CD4-positive, alpha-beta T cell (primary cell): ENCODE measurements at regions not wholly inside any gene's neighbourhood (a gene's known extent, or its start where the extent isn't known, plus 50 kb on each side); places are given as distances from the start of the nearest gene placed in this dataset.

Experiments
- ATAC-seq: fragments of 200-7000 bp; cut with Tn5 transposase; one replicate; pipeline ENCODE4 v1.10.0; 2022; ENCODE audit warnings: mild to moderate bottlenecking; ENCODE audit not compliant: poor library complexity
- CTCF ChIA-PET: fragments of 350-600 bp; sonication (Branson Sonifier 250); formaldehyde crosslinking; loops from one replicate; lab custom pipeline; 2021; ENCODE audit warnings: antibody characterized with exemption, inconsistent platforms; lab: Charles Lee
- POLR2A ChIA-PET: fragments of 350-600 bp; sonication (Branson Sonifier 250); formaldehyde crosslinking; loops from one replicate; lab custom pipeline; 2021; ENCODE audit warnings: antibody characterized with exemption, inconsistent platforms; lab: Charles Lee
- DNase-seq, 14 experiments: peaks; one replicate each; pipeline ENCODE4 v3.0.0-alpha.2; 2013 to 2020; ENCODE audit warnings: mixed read lengths in 2 of 14
- H3K27ac ChIP-seq, 2 donors: one replicate each; pipeline versions ENCODE4 v1.5.1 to v1.7.0; 2013; ENCODE audit warnings: low read length in 2 of 2, low read depth in 1 of 2, mild to moderate bottlenecking in 1 of 2
- H3K27me3 ChIP-seq, 2 experiments: 1 replicate in 1 of 2; 2 replicates in 1 of 2; pipeline versions ENCODE4 v1.6.1 to v1.7.0; 2013; ENCODE audit warnings: low read length in 2 of 2, control low read depth in 1 of 2, mild to moderate bottlenecking in 1 of 2, moderate library complexity in 1 of 2; ENCODE audit not compliant: insufficient read depth in 2 of 2, control insufficient read depth in 1 of 2
- H3K36me3 ChIP-seq: one replicate; pipeline ENCODE4 v1.6.1; 2013; ENCODE audit warnings: low read length, control low read depth; ENCODE audit not compliant: insufficient read depth
- H3K4me1 ChIP-seq: one replicate; pipeline ENCODE4 v1.6.1; 2013; ENCODE audit warnings: low read length, control low read depth; ENCODE audit not compliant: insufficient read depth
- H3K4me3 ChIP-seq: one replicate; pipeline ENCODE4 v1.5.1; 2013; ENCODE audit warnings: mild to moderate bottlenecking, low read length, moderate library complexity
- H3K9me3 ChIP-seq, 2 experiments: 1 replicate in 1 of 2; 2 replicates in 1 of 2; pipeline versions ENCODE4 v1.6.1 to v1.7.0; 2013; ENCODE audit warnings: low read length in 2 of 2, mild to moderate bottlenecking in 2 of 2, control low read depth in 1 of 2, moderate library complexity in 1 of 2; ENCODE audit not compliant: control insufficient read depth in 1 of 2, insufficient read depth in 1 of 2
- H3K27ac Mint-ChIP-seq: one replicate; pipeline ENCODE4 v1.8.0; 2020; ENCODE audit warnings: mixed read lengths
- H3K27me3 Mint-ChIP-seq: one replicate; pipeline ENCODE4 v1.8.0; 2021; ENCODE audit warnings: mixed read lengths
- H3K36me3 Mint-ChIP-seq: one replicate; pipeline ENCODE4 v1.8.0; 2021; ENCODE audit warnings: low read depth, mixed read lengths
- H3K4me1 Mint-ChIP-seq: one replicate; pipeline ENCODE4 v1.8.0; 2021; ENCODE audit warnings: low read depth, mixed read lengths
- H3K4me3 Mint-ChIP-seq: one replicate; pipeline ENCODE4 v1.8.0; 2020; ENCODE audit warnings: mild to moderate bottlenecking, mixed read lengths
- H3K9me3 Mint-ChIP-seq: one replicate; pipeline ENCODE4 v1.8.0; 2020; ENCODE audit warnings: mixed read lengths
- CTCF ChIP-seq: fragments of 200-600 bp; IDR thresholded peaks from one replicate; pipeline ENCODE4 v1.8.0; 2022; ENCODE audit warnings: antibody characterized with exemption, mild to moderate bottlenecking
- intact Hi-C, 2 experiments: fragments of 100-400 bp; cut with DNase I in 1 of 2; cut with micrococcal nuclease in 1 of 2; formaldehyde crosslinking; loops; one replicate each; pipeline versions ENCODE4 v1.15.1 to v1.9.0; 2023 to 2025; cut with DNase I, micrococcal nuclease

GRCh38 chr9:82670000-82670399 lies 392.9 kb downstream of the RASEF start:
- ATAC-seq (no peak), DNase-seq (no peak)
- intact Hi-C loops: no loop called here
- Histone ChIP-seq H3K27me3 (no peaks in the 10 kb centered on the region), H3K9me3 (no peaks in the 10 kb centered on the region), H3K27ac (no peak overlapping the region), H3K4me1 (no peaks in the 10 kb centered on the region), H3K36me3 (no peaks in the 10 kb centered on the region), H3K4me3 (no peak overlapping the region)
- no peak overlapping the region for H3K4me3 Mint-ChIP-seq
- H3K36me3 Mint-ChIP-seq: no peaks in the 10 kb centered on the region
- CTCF ChIA-PET: no interaction called here
- H3K4me1 Mint-ChIP-seq: no peaks in the 10 kb centered on the region
- POLR2A ChIA-PET: no interaction called here
- H3K27ac Mint-ChIP-seq: no peak overlapping the region
- no peak for TF ChIP-seq CTCF
- H3K27me3 Mint-ChIP-seq: no peaks in the 10 kb centered on the region
- H3K9me3 Mint-ChIP-seq: no peaks in the 10 kb centered on the region

DNA sequence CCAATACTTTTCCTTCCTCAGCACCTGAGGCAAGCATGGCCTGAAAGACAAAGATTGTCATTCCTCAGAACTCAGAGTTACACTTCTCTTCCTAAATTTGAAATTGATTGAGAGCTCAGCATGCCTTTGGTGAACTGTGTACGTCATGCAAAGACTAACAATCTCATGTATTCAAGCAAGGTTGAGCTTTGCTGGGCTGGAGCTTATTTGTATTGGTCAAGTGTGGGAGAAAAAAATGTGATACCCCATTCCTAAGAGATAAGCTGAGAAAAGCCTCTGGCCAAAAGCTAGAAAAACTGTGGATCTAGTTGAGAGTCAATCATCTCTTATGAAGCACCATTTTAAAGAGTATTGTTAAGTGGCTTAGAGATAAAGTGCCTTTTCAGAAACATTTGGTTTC lies 392.2 kb downstream of the RASEF start:
- Histone ChIP-seq H3K27me3 (no peaks in the 10 kb centered on the region), H3K4me1 (no peaks in the 10 kb centered on the region), H3K4me3 (no peak overlapping the region), H3K9me3 (no peaks in the 10 kb centered on the region), H3K27ac (no peak overlapping the region), H3K36me3 (no peaks in the 10 kb centered on the region)
- Mint-ChIP-seq H3K27me3 (no peaks in the 10 kb centered on the region), H3K36me3 (no peaks in the 10 kb centered on the region), H3K4me3 (no peak overlapping the region), H3K9me3 (no peaks in the 10 kb centered on the region), H3K27ac (no peak overlapping the region), H3K4me1 (no peaks in the 10 kb centered on the region)
- intact Hi-C loops: no loop called here
- DNase-seq (no peak), ATAC-seq (no peak)
- ChIA-PET CTCF (no interaction called here), POLR2A (no interaction called here)
- TF ChIP-seq CTCF: no peak

- Mint-ChIP-seq H3K36me3 (no peaks in the 10 kb centered on the region), H3K27me3 (no peaks in the 10 kb centered on the region), H3K27ac (no peak overlapping the region), H3K4me3 (no peak overlapping the region), H3K9me3 (no peaks in the 10 kb centered on the region), H3K4me1 (no peaks in the 10 kb centered on the region)
- Histone ChIP-seq H3K4me3 (no peak overlapping the region), H3K4me1 (no peaks in the 10 kb centered on the region), H3K27ac (no peak overlapping the region), H3K9me3 (peaks cover 0 to 3% of the 10 kb centered on the region in 2 experiments), H3K36me3 (no peaks in the 10 kb centered on the region), H3K27me3 (no peaks in the 10 kb centered on the region)
- TF ChIP-seq CTCF: no peak
- intact Hi-C loops: no loop called here
- CTCF ChIA-PET: no interaction called here
- DNase-seq (no peak), ATAC-seq (no peak)
- POLR2A ChIA-PET: no interaction called here
Observed at GRCh38 chr9:82673201-82673600, 389.7 kb downstream of the RASEF start.
